ENCODE measurements at regions not wholly inside any gene's neighbourhood (a gene's known extent, or its start where the extent isn't known, plus 50 kb on each side); places are given as distances from the start of the nearest gene placed in this dataset.

DNA sequence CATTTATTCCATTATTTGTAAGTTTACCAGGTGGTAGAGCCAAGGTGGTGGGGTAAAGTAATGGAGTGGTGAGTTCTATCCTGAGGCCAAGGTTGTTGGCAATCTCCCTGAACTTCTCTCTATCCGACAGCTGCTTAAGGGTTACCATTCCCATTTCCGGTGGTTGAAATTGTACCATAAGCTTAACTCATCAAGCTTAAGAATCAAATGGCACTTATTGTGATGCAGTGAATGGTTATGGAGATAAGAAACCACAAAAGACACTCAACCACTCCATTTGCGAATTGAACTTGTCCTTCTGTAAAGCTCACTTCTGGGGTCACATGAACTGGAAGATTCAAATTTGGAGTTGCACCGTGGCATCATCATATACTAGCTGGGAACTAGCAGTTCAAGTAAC lies 287.4 kb upstream of the SLCO3A1 start:
- TF ChIP-seq POLR2A (IDR thresholded peaks at IDR 0.05; ENCODE audit: low read length) (no peak), GATA1 (IDR thresholded peaks at IDR 0.05; ENCODE audit: low read depth, low read length) (no peak)
